ENCODE measurements at regions not wholly inside any gene's neighbourhood (a gene's known extent, or its start where the extent isn't known, plus 50 kb on each side); places are given as distances from the start of the nearest gene placed in this dataset.

DNA sequence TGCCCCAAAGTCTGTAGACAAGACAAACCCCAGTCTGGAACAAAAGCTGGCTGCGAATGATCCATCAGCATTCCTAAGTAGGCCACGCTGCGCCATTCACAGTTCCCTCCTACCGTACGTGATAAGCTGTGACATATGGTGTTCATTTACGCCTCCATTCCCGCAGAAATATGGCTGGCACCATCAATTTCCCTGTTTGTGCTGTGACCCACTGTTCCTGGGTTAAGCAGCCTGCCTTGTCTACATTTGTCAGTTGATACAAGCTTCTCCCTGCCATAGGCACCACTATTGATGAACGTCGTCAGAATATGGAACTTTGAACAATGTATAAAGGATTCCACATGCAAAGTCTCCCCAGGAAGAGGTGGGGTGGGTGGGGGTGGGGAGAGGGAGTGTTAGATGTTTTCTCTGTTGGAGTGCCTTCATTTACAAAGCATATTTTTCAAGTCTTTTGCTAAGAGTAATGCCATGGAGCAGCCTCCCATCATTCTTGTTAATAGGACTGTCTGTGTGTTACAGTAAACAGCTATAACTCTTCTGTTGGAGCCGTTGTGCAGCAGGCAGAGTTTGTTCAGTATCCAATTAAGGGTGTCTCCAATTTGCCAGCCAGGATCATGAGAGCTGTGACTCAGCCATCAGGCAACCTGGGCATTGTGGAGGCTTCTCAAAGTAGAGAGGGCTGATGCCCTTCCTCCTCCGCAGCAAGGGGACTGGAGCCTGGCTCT lies 294.6 kb downstream of the TMEM114 start:
- TF ChIP-seq, protein P1, sequence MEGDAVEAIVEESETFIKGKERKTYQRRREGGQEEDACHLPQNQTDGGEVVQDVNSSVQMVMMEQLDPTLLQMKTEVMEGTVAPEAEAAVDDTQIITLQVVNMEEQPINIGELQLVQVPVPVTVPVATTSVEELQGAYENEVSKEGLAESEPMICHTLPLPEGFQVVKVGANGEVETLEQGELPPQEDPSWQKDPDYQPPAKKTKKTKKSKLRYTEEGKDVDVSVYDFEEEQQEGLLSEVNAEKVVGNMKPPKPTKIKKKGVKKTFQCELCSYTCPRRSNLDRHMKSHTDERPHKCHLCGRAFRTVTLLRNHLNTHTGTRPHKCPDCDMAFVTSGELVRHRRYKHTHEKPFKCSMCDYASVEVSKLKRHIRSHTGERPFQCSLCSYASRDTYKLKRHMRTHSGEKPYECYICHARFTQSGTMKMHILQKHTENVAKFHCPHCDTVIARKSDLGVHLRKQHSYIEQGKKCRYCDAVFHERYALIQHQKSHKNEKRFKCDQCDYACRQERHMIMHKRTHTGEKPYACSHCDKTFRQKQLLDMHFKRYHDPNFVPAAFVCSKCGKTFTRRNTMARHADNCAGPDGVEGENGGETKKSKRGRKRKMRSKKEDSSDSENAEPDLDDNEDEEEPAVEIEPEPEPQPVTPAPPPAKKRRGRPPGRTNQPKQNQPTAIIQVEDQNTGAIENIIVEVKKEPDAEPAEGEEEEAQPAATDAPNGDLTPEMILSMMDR (IDR thresholded peaks at IDR 0.05; ENCODE audit: insufficient read depth, low read length, poor library complexity, severe bottlenecking), result no peak
- no peak for TF ChIP-seq EZH2phosphoT487 (conservative IDR thresholded peaks at IDR 0.05; ENCODE audit: low read length)
